GM18867 (cell line): ENCODE measurements at regions not wholly inside any gene's neighbourhood (a gene's known extent, or its start where the extent isn't known, plus 50 kb on each side); places are given as distances from the start of the nearest gene placed in this dataset.

Experiments
- ATAC-seq: cut with Tn5 transposase; IDR thresholded peaks from one replicate; pipeline ENCODE4 v1.9.1; 2021; ENCODE audit warnings: mild to moderate bottlenecking, moderate library complexity; ENCODE audit not compliant: unreplicated experiment

- ATAC-seq, result no peak
These were observed 107.4 kb downstream of the NCOR2 start for GRCh38 chr12:124459852-124460645.

- ATAC-seq, result no peak
These were observed 108.2 kb downstream of the NCOR2 start for GRCh38 chr12:124458992-124459851.

GRCh38 chr12:124458220-124458991, 109.0 kb downstream of the NCOR2 start:
- no peak for ATAC-seq

GRCh38 chr12:124457287-124458219, 109.9 kb downstream of the NCOR2 start:
- ATAC-seq, result peak; percentile 30

- ATAC-seq, result peak; percentile 30
These were observed 110.7 kb downstream of the NCOR2 start for GRCh38 chr12:124456652-124457152.

- ATAC-seq, result no peak
These were observed 111.2 kb downstream of the NCOR2 start for GRCh38 chr12:124456133-124456651.

- no peak for ATAC-seq
These were observed 112.1 kb downstream of the NCOR2 start for GRCh38 chr12:124455336-124455735.

- no peak for ATAC-seq
These were observed 112.7 kb downstream of the NCOR2 start for GRCh38 chr12:124454735-124455134.

- ATAC-seq, result no peak
These were observed 113.1 kb downstream of the NCOR2 start for GRCh38 chr12:124454352-124454725.

GRCh38 chr12:124453419-124454351, 113.7 kb downstream of the NCOR2 start:
- ATAC-seq, result peak; percentile 74

GRCh38 chr12:124452576-124453331, 114.7 kb downstream of the NCOR2 start:
- ATAC-seq, result no peak

- no peak for ATAC-seq
These were observed 115.7 kb downstream of the NCOR2 start for GRCh38 chr12:124451637-124452243.

- ATAC-seq, result no peak
These were observed 116.4 kb downstream of the NCOR2 start for GRCh38 chr12:124451016-124451415.

- no peak for ATAC-seq
These were observed 117.0 kb downstream of the NCOR2 start for GRCh38 chr12:124450376-124450750.

- no peak for ATAC-seq
These were observed 117.6 kb downstream of the NCOR2 start for GRCh38 chr12:124449623-124450375.

- ATAC-seq, result no peak
These were observed 118.3 kb downstream of the NCOR2 start for GRCh38 chr12:124448955-124449622.
